PC-9 (cell line): ENCODE measurements at regions not wholly inside any gene's neighbourhood (a gene's known extent, or its start where the extent isn't known, plus 50 kb on each side); places are given as distances from the start of the nearest gene placed in this dataset.

ENCODE experiments used
- BruUV-seq: library from RNA; stranded (reverse); fragments of 400-500 nt; replicated peaks from 2 replicates; lab custom pipeline; 2021; lab: Mats Ljungman, UMichigan
- CTCF ChIA-PET: fragments of 300-600 bp; sonication (Branson Sonifier 250); formaldehyde crosslinking; loops from one replicate; lab custom pipeline; 2022; ENCODE audit warnings: antibody characterized with exemption; lab: Charles Lee
- POLR2A ChIA-PET: fragments of 300-600 bp; sonication (Branson Sonifier 250); formaldehyde crosslinking; loops from one replicate; lab custom pipeline; 2022; ENCODE audit warnings: antibody characterized with exemption; ENCODE audit not compliant: unreplicated experiment; lab: Charles Lee
- DNase-seq, 2 experiments: peaks; one replicate each; pipeline versions ENCODE4 v3.0.0 to v3.0.0-alpha.2; 2015 to 2022; ENCODE audit warnings: mixed read lengths in 1 of 2
- H2AFZ ChIP-seq: fragments of 200-600 bp; sonication (generic); 2 replicates; pipeline ENCODE4 v1.8.1; 2017; ENCODE audit warnings: antibody characterized with exemption
- H3F3A ChIP-seq: fragments of 200-600 bp; sonication (generic); 2 replicates; pipeline ENCODE4 v1.8.1; 2017; ENCODE audit warnings: antibody characterized with exemption, mild to moderate bottlenecking, low read depth; ENCODE audit not compliant: insufficient read depth
- H3K27ac ChIP-seq: fragments of 200-600 bp; sonication (generic); 2 replicates; pipeline ENCODE4 v1.6.1; 2016; ENCODE audit warnings: mixed run types
- H3K27me3 ChIP-seq: fragments of 200-600 bp; sonication (generic); 2 replicates; pipeline ENCODE4 v1.6.1; 2016; ENCODE audit warnings: low read depth, mixed run types; ENCODE audit not compliant: insufficient read depth
- H3K36me3 ChIP-seq: fragments of 200-600 bp; sonication (generic); 2 replicates; pipeline ENCODE4 v1.6.1; 2016; ENCODE audit warnings: low read depth, mixed run types
- H3K4me1 ChIP-seq: fragments of 200-600 bp; sonication (generic); replicated peaks from 2 replicates; pipeline ENCODE4 v1.6.1; 2016; ENCODE audit warnings: mixed run types; ENCODE audit not compliant: insufficient read depth
- H3K4me2 ChIP-seq: fragments of 200-600 bp; sonication (generic); 2 replicates; pipeline ENCODE4 v1.6.1; 2017; ENCODE audit warnings: mixed run types
- H3K4me3 ChIP-seq: fragments of 200-600 bp; sonication (generic); 2 replicates; pipeline ENCODE4 v1.6.1; 2016; ENCODE audit warnings: mixed run types
- H3K79me2 ChIP-seq: fragments of 200-600 bp; sonication (generic); 2 replicates; pipeline ENCODE4 v1.6.1; 2017; ENCODE audit warnings: low read depth, mixed run types
- H3K9me2 ChIP-seq: fragments of 200-600 bp; sonication (generic); 2 replicates; pipeline ENCODE4 v1.8.1; 2017; ENCODE audit warnings: mild to moderate bottlenecking; ENCODE audit not compliant: insufficient read depth
- H3K9me3 ChIP-seq: fragments of 200-600 bp; sonication (generic); 2 replicates; pipeline ENCODE4 v1.8.1; 2016; ENCODE audit warnings: low read depth; ENCODE audit not compliant: insufficient read depth
- H4K20me1 ChIP-seq: fragments of 200-600 bp; sonication (generic); 2 replicates; pipeline ENCODE4 v1.8.1; 2017; ENCODE audit not compliant: insufficient read depth
- EZH2 ChIP-seq: fragments of 200-600 bp; sonication (generic); IDR thresholded peaks from 2 replicates; pipeline ENCODE4 v1.8.0; 2017; ENCODE audit warnings: antibody characterized with exemption, low read depth
- intact Hi-C: fragments of 100-400 bp; cut with micrococcal nuclease; formaldehyde crosslinking; loops from one replicate; pipeline ENCODE4 v1.10.0; 2022; ENCODE audit not compliant: unreplicated experiment
- TF ChIP-seq, protein P1 (sequence below): fragments of 200-600 bp; sonication (generic); conservative IDR thresholded peaks from 2 replicates; pipeline ENCODE4 v1.6.1; 2017; ENCODE audit warnings: mixed run types, antibody characterized with exemption, mild to moderate bottlenecking, moderate library complexity

GRCh38 chr1:82318265-82318664, 517.5 kb downstream of the ADGRL2 start:
- Histone ChIP-seq H3K9me3 (no peaks in the 10 kb centered on the region), H4K20me1 (no peaks in the 10 kb centered on the region; the same call in 1 of the 2 replicates), H3K4me2 (no peak overlapping the region), H3K27me3 (no peaks in the 10 kb centered on the region), H3K9me2 (no peaks in the 10 kb centered on the region), H3K36me3 (no peaks in the 10 kb centered on the region), H3K27ac (no peak overlapping the region), H3K4me3 (no peak overlapping the region), H3K79me2 (no peaks in the 10 kb centered on the region), H3F3A (no peaks in the 10 kb centered on the region), H2AFZ (no peak overlapping the region), H3K4me1 (no peaks in the 10 kb centered on the region)
- no peak for DNase-seq
- ChIA-PET CTCF (no interaction called here), POLR2A (no interaction called here)
- TF ChIP-seq EZH2, result no peak
- TF ChIP-seq, protein P1, sequence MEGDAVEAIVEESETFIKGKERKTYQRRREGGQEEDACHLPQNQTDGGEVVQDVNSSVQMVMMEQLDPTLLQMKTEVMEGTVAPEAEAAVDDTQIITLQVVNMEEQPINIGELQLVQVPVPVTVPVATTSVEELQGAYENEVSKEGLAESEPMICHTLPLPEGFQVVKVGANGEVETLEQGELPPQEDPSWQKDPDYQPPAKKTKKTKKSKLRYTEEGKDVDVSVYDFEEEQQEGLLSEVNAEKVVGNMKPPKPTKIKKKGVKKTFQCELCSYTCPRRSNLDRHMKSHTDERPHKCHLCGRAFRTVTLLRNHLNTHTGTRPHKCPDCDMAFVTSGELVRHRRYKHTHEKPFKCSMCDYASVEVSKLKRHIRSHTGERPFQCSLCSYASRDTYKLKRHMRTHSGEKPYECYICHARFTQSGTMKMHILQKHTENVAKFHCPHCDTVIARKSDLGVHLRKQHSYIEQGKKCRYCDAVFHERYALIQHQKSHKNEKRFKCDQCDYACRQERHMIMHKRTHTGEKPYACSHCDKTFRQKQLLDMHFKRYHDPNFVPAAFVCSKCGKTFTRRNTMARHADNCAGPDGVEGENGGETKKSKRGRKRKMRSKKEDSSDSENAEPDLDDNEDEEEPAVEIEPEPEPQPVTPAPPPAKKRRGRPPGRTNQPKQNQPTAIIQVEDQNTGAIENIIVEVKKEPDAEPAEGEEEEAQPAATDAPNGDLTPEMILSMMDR, result no peak
- no TSS peak for BruUV-seq
- intact Hi-C loops, result no loop called here

GRCh38 chr1:82317671-82318070, 516.9 kb downstream of the ADGRL2 start:
- no peaks in the 10 kb centered on the region for H3K9me3 ChIP-seq
- intact Hi-C loops, result no loop called here
- no peak overlapping the region for H2AFZ ChIP-seq
- no peaks in the 10 kb centered on the region for H3K36me3 ChIP-seq
- no peaks in the 10 kb centered on the region for H3F3A ChIP-seq
- no TSS peak for BruUV-seq
- no peaks in the 10 kb centered on the region for H3K79me2 ChIP-seq
- TF ChIP-seq, protein P1, result no peak
- no peak for TF ChIP-seq EZH2
- no peak overlapping the region for H3K4me2 ChIP-seq
- H4K20me1 ChIP-seq, result no peaks in the 10 kb centered on the region; the same call in 1 of the 2 replicates
- H3K27me3 ChIP-seq, result no peaks in the 10 kb centered on the region
- no peaks in the 10 kb centered on the region for H3K9me2 ChIP-seq
- H3K4me1 ChIP-seq, result no peaks in the 10 kb centered on the region
- no peak for DNase-seq
- CTCF ChIA-PET, result no interaction called here
- no peak overlapping the region for H3K27ac ChIP-seq
- no peak overlapping the region for H3K4me3 ChIP-seq
- POLR2A ChIA-PET, result no interaction called here

- no TSS peak for BruUV-seq
- CTCF ChIA-PET, result no interaction called here
- H3K9me2 ChIP-seq, result no peaks in the 10 kb centered on the region
Observed at GRCh38 chr1:82299656-82300055, 498.9 kb downstream of the ADGRL2 start.

More at GRCh38 chr1:82299656-82300055, 498.9 kb downstream of the ADGRL2 start:
- TF ChIP-seq, protein P1, result no peak
- TF ChIP-seq EZH2, result no peak
- 0 out of 2 replicates have a peak, but pooled peaks cover 4% of the 10 kb centered on the region for H3K9me3 ChIP-seq
- no peaks in the 10 kb centered on the region for H3F3A ChIP-seq
- no peak overlapping the region for H3K27ac ChIP-seq
- intact Hi-C loops, result no loop called here
- H3K79me2 ChIP-seq, result no peaks in the 10 kb centered on the region
- H3K4me1 ChIP-seq, result no peaks in the 10 kb centered on the region
- no peak overlapping the region for H2AFZ ChIP-seq
- no peak overlapping the region for H3K4me2 ChIP-seq
- no peaks in the 10 kb centered on the region for H3K27me3 ChIP-seq
- no peak for DNase-seq
- no peak overlapping the region for H3K4me3 ChIP-seq
- H3K36me3 ChIP-seq, result no peaks in the 10 kb centered on the region
- no peaks in the 10 kb centered on the region for H4K20me1 ChIP-seq
- POLR2A ChIA-PET, result no interaction called here
